DOHH2 (cell line): ENCODE measurements at regions not wholly inside any gene's neighbourhood (a gene's known extent, or its start where the extent isn't known, plus 50 kb on each side); places are given as distances from the start of the nearest gene placed in this dataset.

Experiments used
- H3F3A ChIP-seq: fragments of 200-600 bp; sonication (generic), shearing (Covaris generic); 2 replicates; pipeline ENCODE4 v1.6.0; 2016; ENCODE audit warnings: antibody characterized with exemption, mild to moderate bottlenecking; ENCODE audit not compliant: control insufficient read depth, insufficient read depth
- H3K27ac ChIP-seq: fragments of 200-600 bp; sonication (generic); 2 replicates; pipeline ENCODE4 v1.5.1; 2014; ENCODE audit warnings: low read depth, mild to moderate bottlenecking, low read length, moderate library complexity
- H3K27me3 ChIP-seq: fragments of 200-600 bp; sonication (generic); 2 replicates; pipeline ENCODE4 v1.6.1; 2014; ENCODE audit warnings: mild to moderate bottlenecking, low read length, mixed read lengths; ENCODE audit not compliant: control insufficient read depth
- H3K36me3 ChIP-seq: fragments of 200-600 bp; sonication (generic); 2 replicates; pipeline ENCODE4 v1.6.1; 2014; ENCODE audit warnings: mild to moderate bottlenecking, low read length, moderate library complexity, mixed read lengths; ENCODE audit not compliant: control insufficient read depth
- H3K4me1 ChIP-seq: fragments of 200-600 bp; sonication (generic); 2 replicates; pipeline ENCODE4 v1.6.1; 2014; ENCODE audit warnings: mild to moderate bottlenecking, low read length, mixed read lengths; ENCODE audit not compliant: control insufficient read depth
- H3K4me2 ChIP-seq: fragments of 200-600 bp; sonication (generic); 2 replicates; pipeline ENCODE4 v1.6.0; 2014; ENCODE audit warnings: mild to moderate bottlenecking, low read length, moderate library complexity
- H3K4me3 ChIP-seq: fragments of 200-600 bp; sonication (generic); 2 replicates; pipeline ENCODE4 v1.5.1; 2014; ENCODE audit warnings: mild to moderate bottlenecking, low read length, mixed read lengths
- H3K79me2 ChIP-seq: fragments of 200-600 bp; sonication (generic); 2 replicates; pipeline ENCODE4 v1.6.1; 2014; ENCODE audit warnings: mild to moderate bottlenecking, low read length, mixed read lengths; ENCODE audit not compliant: control insufficient read depth
- H3K9me2 ChIP-seq: fragments of 200-600 bp; sonication (generic); replicated peaks from 2 replicates; pipeline ENCODE4 v1.6.1; 2014; ENCODE audit warnings: mild to moderate bottlenecking, low read length, mixed read lengths; ENCODE audit not compliant: control insufficient read depth
- H3K9me3 ChIP-seq: fragments of 200-600 bp; sonication (generic); 2 replicates; pipeline ENCODE4 v1.6.1; 2014; ENCODE audit warnings: antibody characterized with exemption, low read length, mixed read lengths; ENCODE audit not compliant: control insufficient read depth, insufficient read depth
- H4K20me1 ChIP-seq: fragments of 200-600 bp; sonication (generic); 2 replicates; pipeline ENCODE4 v1.6.0; 2014; ENCODE audit warnings: low read depth, mild to moderate bottlenecking, antibody characterized with exemption, low read length, moderate library complexity; ENCODE audit not compliant: control insufficient read depth, insufficient read depth
- EZH2phosphoT487 ChIP-seq: fragments of 200-600 bp; sonication (generic); IDR thresholded peaks from 2 replicates; pipeline ENCODE4 v1.6.1; 2017; ENCODE audit warnings: borderline replicate concordance, mild to moderate bottlenecking, antibody characterized with exemption, low read length, moderate library complexity, mixed read lengths
- TF ChIP-seq, protein P1 (sequence below): fragments of 200-600 bp; sonication (generic); IDR thresholded peaks from one replicate; pipeline ENCODE4 v1.5.1; 2014; ENCODE audit warnings: antibody characterized with exemption, mild to moderate bottlenecking, low read depth, low read length; ENCODE audit not compliant: poor library complexity, severe bottlenecking

DNA sequence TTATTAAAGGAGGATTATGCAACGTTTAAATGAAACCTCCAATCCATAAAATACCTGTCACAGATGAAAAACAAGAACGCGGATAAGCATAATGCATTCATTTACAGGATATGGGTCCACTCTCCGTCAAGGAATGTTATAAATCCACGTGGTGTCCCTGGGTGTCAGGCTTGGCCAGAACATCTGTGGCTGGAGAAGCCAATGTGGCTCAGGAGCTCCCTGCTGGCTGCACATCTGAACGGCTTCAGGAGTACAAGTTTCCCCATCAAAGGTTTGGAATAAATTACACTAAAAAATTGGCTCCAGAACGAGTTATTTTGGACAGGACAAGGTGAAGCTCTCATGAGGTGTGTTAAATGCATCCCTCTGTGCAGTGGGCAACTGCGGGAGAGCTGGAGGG is 87.8 kb upstream of the LEF1 start:
- H3K4me2 ChIP-seq: no peak overlapping the region
- H3K4me1 ChIP-seq: no peaks in the 10 kb centered on the region
- no peak overlapping the region for H3K4me3 ChIP-seq

DNA sequence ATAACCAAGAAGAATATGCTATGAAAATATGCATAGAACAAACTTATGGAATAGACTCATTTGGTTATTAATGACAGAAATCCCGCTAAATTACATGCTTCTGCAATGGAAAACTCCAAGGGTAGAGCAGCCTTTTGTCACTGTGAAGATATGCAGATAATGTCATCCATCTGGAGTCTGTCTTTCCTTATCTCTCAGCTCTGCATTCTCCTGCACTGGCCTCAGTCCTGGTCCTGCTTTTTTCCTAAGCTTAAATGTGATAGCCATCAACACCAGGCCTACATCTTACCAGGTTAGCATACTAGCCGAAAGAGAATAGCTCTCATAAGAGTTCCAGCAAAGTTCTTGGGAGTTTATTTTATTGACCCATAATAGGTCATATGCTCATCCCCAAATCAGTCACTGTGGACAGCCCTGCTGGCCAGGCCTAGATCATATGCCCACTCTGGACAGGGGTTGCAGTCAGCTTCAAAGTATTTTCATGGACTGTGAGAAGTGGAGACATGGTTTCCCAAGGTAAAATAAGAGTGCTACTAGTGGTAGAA is 86.5 kb upstream of the LEF1 start:
- H3K36me3 ChIP-seq: no peaks in the 10 kb centered on the region
- no peaks in the 10 kb centered on the region for H3F3A ChIP-seq
- H3K4me2 ChIP-seq: no peak overlapping the region
- no peak for TF ChIP-seq EZH2phosphoT487
- TF ChIP-seq, protein P1, sequence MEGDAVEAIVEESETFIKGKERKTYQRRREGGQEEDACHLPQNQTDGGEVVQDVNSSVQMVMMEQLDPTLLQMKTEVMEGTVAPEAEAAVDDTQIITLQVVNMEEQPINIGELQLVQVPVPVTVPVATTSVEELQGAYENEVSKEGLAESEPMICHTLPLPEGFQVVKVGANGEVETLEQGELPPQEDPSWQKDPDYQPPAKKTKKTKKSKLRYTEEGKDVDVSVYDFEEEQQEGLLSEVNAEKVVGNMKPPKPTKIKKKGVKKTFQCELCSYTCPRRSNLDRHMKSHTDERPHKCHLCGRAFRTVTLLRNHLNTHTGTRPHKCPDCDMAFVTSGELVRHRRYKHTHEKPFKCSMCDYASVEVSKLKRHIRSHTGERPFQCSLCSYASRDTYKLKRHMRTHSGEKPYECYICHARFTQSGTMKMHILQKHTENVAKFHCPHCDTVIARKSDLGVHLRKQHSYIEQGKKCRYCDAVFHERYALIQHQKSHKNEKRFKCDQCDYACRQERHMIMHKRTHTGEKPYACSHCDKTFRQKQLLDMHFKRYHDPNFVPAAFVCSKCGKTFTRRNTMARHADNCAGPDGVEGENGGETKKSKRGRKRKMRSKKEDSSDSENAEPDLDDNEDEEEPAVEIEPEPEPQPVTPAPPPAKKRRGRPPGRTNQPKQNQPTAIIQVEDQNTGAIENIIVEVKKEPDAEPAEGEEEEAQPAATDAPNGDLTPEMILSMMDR: no peak
- H3K4me1 ChIP-seq: no peaks in the 10 kb centered on the region
- H3K9me3 ChIP-seq: no peaks in the 10 kb centered on the region
- no peak overlapping the region for H3K27ac ChIP-seq
- no peak overlapping the region for H3K4me3 ChIP-seq
- H3K9me2 ChIP-seq: no peaks in the 10 kb centered on the region
- no peaks in the 10 kb centered on the region for H4K20me1 ChIP-seq
- peaks cover 3% of the 10 kb centered on the region; the same call in 1 of the 2 replicates for H3K27me3 ChIP-seq
- H3K79me2 ChIP-seq: no peaks in the 10 kb centered on the region

More for the DNA sequence above, 87.8 kb upstream of the LEF1 start:
- Histone ChIP-seq H3K27me3 (peaks cover 7% of the 10 kb centered on the region; the same call in 1 of the 2 replicates), H3K9me2 (no peaks in the 10 kb centered on the region), H3K79me2 (no peaks in the 10 kb centered on the region), H3F3A (no peaks in the 10 kb centered on the region), H4K20me1 (no peaks in the 10 kb centered on the region), H3K36me3 (no peaks in the 10 kb centered on the region), H3K9me3 (no peaks in the 10 kb centered on the region), H3K27ac (no peak overlapping the region)
- TF ChIP-seq, protein P1: no peak
- no peak for TF ChIP-seq EZH2phosphoT487

DNA sequence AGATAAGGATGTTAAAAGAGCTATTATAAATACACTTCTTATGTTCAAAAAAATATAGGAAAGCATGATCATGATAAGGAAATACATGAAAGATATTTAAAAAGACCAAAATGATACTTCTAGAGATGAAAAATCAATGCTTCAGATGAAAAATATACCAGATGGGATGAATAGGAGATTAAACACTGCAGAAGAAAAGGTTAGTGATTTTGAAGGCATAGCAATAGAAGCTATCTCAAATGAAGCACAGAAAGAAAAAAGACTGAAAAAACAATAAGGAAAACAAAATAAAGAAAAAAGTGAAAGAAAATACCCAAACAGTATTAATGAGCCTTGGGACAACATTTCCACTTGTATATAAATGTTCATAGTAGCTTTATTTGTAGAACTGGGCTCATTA is 80.7 kb upstream of the LEF1 start:
- no peaks in the 10 kb centered on the region for H3K79me2 ChIP-seq
- no peak for TF ChIP-seq EZH2phosphoT487
- TF ChIP-seq, protein P1: no peak

More for the DNA sequence above, 80.7 kb upstream of the LEF1 start:
- Histone ChIP-seq H3K4me1 (no peaks in the 10 kb centered on the region), H3K27me3 (peaks cover 3% of the 10 kb centered on the region; the same call in 1 of the 2 replicates), H3K4me3 (no peak overlapping the region), H3K9me2 (no peaks in the 10 kb centered on the region), H3K9me3 (no peaks in the 10 kb centered on the region), H3F3A (no peaks in the 10 kb centered on the region), H3K4me2 (no peak overlapping the region), H3K27ac (no peak overlapping the region), H4K20me1 (no peaks in the 10 kb centered on the region), H3K36me3 (no peaks in the 10 kb centered on the region)
